NOMO-1 (cell line): ENCODE measurements at regions not wholly inside any gene's neighbourhood (a gene's known extent, or its start where the extent isn't known, plus 50 kb on each side); places are given as distances from the start of the nearest gene placed in this dataset.
"Not testable (repeated sequence)": the region's sequence is repeated elsewhere in the genome, so short reads cannot be mapped to it uniquely, and the experiment has no call there.

Source experiments
- DNase-seq, 2 experiments: peaks; one replicate each; lab custom pipeline; 2025; ENCODE audit not compliant: unreplicated experiment in 2 of 2; lab: John Stamatoyannopoulos, UW

DNA sequence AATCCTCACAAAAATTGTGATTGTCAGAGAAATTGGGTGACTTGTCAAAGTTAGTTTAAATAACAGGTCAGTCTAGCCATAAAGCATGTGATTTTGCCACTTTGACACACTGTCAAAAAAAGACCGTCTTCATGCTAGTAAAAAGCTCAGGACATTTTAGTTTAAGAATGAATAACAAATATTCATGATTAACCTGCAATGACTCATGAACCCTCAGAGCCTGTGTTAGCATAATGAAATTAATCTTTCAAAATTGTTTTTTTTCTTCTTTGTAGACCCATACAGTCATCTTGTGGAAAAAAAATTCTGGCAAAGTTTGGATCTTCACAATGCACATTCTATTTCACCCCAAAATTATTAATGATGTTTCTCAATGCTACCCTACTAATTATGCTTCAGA, 255.2 kb upstream of the POT1 start:
- no peak for DNase-seq

DNA sequence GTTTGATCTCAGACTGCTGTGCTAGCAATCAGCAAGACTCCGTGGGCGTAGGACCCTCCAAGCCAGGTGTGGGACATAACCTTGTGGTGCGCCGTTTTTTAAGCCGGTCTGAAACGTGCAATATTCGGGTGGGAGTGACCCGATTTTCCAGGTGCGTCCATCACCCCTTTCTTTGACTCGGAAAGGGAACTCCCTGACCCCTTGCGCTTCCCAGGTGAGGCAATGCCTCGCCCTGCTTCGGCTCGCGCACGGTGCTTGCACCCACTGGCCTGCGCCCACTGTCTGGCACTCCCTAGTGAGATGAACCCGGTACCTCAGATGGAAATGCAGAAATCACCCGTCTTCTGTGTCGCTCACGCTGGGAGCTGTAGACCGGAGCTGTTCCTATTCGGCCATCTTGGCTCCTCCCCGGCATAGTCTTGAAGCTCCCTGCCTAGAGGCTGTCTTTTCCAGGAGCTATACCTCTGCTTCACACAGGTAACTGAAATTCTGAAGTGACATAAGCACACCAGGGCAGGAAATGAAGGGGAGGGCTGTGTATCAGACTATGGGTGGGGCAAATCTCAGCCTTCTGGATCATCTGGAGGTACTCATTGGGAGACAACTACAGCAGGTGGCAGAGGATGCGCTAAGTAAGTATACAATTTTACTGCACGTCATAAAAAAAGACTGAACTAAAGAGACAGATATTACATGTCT, 252.1 kb upstream of the POT1 start:
- DNase-seq = not testable (repeated sequence)

DNA sequence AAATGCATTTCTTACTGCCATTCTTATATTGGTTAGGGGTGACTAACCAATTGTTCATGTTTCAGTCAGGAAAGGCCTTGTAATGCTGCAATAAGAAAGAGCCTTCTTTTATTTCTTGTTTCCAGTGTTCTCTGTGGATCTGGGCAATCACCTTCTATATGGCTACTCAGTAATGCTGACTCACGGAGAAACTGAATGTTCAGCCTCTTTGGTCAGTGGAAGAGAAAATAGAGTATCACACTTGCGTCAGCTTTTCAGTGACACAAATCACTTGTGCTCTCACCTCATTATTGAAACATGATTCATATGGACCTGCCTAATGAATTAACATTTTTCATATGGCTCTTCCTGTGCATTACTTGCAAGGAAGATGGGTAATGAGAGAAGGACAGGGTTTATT, 243.9 kb upstream of the POT1 start:
- no peak for DNase-seq

DNA sequence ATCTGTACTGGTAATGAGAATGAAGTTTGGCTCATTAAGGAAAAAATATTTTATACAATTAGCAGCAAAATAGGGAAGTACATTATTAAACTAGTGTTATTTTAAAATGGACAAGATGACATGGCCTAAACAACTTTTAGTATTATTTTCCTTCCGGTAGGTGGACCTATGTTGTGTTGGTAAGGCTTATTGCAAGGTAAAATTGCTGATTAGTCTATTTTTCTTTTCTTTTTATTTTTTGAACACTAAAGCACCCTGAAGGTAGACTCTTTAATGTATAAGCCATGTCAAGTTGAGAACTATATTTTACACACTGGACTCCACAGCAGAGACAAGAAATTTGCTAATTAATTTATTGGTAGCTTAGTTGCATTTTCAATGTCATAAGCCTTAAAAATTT, 239.5 kb upstream of the POT1 start:
- DNase-seq = no peak

DNA sequence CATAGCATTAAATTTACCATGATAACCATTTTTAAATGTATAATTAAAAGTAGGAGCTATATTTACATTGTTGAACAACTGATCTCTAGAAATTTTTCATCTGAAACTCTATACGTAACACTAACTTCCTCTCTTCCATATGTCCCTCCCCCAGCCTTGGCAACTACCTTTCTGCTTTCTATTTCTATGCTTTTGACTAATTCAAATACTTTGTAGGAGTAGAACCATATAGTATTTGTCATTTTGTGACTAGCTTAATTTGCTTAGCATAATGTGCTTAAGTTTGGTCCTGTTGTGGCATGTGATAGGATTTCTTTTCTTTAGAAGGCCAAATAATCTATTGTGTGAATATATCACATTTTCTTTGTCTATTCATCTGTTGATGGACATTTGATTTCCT, 225.3 kb upstream of the POT1 start:
- DNase-seq = no peak

DNA sequence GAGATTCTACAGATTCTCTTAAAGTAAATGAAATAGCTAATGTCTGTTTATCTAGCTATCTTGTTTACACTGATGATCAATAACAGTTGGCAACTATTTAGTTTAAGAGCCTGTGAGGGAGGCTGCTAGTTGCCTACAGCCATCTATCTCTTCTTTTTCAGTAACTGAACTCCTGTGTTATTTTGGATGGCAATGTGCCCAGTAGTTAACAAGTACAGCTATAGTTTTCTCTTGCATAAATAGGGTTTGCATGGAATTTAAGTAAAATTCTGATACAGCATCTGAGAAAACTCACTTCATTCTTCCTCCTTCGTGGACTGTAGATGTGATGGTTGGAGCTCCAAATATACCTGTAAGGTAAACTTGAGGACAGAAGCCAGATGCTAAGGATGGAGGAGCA, 219.5 kb upstream of the POT1 start:
- DNase-seq = no peak

DNA sequence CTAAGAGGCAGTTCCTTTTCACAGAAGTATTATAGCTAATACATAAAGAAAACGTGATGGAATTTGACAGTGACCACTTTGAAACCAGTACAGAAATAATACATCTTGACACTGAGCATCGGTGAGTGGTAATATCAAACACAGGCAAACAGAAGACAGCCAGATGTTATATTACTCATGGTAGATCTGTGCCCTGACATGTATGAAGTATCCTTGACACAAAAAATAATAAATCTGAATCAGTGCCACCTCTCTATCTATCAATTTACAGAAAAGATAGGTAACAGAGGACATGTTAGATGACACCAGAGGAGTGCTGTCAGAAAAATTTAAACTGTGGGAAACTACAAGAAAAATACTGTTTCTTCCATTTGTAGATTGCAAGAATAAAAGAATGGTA, 217.4 kb upstream of the POT1 start:
- no peak for DNase-seq

DNA sequence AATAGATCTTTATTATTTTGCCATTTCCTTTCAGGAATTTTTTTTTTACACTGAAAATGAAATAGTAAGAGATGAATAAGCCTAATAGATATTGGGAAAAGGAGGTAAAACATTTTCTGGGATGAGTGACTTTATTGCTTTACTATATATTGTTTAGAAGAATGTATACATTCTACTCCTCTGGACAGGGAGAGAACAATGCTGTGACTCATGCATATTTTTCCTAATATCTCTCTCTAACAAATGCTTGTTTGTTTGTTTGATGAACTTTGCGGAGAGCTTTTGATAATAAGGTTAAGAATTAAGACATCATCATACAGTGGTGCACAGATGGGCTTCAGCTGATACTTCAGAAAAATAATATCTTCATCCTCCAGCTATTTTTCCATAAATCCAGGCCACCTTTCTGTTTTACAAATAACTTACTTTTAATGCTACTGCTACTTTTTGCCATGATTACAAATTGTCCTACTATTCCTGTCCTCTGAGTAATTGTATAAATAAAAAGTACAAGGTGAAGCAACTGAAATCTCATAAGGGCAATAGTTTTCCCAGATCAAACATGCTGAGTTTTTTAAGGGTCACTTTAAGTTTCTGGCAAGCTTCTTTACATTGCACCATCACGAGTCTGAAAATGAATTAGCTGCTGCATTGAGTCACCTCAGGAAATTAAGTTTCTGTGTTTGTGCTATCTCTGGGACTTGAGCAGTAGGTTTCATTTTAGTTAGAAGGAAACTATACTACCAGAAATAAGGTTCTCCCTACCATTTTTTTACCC, 207.3 kb upstream of the POT1 start:
- no peak for DNase-seq

DNA sequence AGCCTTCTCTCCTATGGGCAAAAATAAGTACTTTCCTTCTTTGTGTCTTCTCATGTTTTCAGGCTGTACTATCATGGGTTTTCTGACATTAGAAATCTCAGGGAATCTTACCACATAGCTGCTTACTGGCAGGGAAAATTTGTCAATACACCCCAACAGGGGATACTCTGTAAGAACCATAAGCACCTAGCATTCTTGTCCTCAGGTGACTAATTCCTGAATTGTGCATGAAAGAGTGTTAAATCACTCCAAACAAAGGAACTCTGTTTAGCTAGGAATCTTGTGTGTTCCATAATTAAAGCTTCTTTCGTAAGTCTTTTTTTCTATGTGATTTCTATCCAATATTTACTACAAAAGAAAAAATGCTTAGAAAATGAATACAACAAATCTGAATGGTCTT, 206.7 kb upstream of the POT1 start:
- no peak for DNase-seq

DNA sequence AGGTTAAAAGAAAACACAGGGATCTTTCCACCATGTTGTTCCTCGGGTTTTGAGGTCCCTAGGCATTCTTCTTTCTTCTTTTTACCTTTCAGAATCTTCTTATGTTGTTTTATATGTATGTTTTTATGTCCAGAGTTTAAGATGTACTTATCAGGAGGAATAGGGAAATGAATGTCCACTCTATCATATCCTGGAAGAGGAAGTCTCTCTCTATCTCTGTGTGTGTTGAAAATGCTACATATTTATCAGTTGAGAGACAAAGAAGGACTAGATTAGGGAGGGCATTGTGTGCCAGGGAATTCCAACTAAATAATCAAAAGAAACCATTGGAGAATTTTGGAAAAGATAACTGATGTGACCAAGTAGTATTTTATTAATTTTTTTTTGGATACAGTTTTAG, 200.5 kb upstream of the POT1 start:
- no peak for DNase-seq

DNA sequence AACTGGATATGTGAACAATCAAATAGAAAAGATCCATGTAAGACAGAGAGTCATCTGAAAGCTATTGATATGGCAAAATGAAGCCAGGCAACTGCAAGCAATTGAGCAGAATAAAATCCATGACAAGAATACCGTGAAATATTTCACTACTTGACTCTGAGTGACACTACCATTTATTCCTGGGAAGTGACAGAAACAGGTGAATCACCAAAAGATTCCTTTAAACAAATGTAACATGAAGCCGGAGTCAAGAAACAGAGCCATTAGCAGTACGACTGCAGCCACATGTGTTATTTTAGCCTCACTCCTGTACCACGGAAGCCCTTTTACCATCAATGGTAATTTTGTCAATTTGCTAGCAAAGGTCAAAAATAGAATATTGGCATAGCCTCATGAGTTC, 197.7 kb upstream of the POT1 start:
- no peak for DNase-seq

DNA sequence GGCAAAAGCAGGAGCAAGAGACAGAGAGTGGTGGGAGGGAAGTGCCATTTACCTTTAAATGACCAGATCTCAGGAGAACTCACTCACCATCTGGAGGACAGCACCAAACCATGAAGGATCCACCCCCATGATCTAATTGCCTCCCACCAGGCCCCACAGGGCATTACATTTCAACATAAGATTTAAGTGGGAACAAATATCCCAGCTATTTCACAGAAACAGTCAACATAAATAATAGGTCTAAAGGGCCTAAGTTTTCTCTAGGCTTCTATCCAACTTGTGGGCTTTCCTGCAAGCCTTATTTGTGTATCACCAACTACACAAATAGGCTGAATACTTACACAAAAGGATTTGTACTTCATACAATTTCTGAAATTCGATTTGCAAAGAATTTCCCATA, 196.8 kb upstream of the POT1 start:
- no peak for DNase-seq

DNA sequence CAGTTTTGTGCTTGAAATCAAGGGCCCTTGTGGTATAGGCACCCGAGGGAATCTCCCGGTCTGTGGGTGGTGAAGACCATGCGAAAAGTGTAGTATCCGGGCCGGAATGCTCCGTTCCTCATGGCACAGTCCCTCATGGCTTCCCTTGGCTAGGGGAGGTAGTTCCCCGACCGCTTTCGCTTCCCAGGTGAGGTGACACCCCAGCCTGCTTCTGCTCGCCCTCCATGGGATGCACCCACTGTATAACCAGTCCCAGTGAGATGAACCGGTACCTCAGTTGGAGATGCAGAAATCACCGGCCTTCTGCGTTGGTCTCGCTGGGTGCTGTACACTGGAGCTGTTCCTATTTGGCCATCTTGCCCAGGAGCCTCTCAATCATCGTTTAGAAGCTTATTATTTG, 195.7 kb upstream of the POT1 start:
- no peak for DNase-seq

DNA sequence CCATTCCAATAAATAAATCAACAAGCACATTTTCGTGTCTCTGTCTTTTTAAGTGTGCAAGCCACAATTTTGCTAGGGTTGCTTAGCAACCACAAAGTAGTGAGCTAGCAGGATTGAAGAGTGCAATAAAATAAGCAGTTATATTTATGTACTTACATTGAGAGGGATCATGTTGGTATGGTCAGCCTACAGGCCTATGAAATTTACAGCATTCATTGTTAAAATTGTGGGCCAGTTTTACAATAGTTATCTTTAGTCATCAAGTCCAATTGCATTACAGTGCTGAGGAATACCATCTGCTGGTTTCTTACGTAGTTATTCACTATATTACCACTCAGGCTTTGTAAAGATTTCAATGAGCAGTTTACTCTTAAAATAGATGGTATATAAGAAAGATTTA, 192.5 kb upstream of the POT1 start:
- DNase-seq = no peak

DNA sequence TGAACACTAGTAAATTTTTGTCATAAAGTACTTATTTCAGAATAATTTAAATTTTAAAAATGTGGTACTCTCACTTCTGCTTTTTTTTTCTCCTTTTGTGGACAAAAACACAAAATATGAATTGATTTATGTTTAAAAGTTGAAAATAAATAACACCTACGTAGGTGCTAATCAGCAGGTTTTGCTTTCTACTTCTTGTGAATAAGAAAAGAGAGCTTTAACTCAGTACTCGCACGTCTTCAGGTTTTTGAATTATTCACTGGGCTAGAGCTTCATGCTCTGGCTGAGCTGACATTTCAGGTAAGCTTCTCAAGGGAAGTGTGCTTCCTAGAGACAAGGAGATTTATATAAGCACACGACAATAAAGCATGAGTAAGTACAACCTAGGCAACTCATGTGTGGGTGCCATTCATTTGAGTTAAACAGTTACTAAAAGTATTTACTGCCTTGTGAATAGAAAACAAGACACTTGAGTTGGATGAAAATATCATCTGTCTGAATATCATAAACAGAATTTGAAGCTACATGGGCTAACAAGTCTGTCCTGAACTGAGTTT, 190.0 kb upstream of the POT1 start:
- no peak for DNase-seq

DNA sequence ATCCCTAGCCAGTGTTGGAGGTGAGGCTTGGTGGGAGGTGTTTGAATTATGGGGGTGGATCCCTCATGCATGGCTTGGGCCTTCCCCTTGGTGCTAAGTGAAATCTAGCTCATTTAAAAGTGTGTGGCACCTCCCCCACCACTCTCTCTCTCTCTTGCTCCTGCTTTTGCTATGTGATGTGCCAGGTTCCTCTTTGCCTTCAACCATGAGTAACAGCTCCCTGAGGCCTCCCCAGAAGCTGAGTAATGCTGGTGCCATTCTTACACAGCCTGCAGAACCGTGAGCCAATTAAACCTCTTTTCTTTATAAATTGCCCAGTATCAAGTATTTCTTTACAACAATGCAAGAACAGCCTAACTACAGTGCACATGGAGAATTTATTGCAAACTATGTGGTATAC, 188.8 kb upstream of the POT1 start:
- DNase-seq = no peak

DNA sequence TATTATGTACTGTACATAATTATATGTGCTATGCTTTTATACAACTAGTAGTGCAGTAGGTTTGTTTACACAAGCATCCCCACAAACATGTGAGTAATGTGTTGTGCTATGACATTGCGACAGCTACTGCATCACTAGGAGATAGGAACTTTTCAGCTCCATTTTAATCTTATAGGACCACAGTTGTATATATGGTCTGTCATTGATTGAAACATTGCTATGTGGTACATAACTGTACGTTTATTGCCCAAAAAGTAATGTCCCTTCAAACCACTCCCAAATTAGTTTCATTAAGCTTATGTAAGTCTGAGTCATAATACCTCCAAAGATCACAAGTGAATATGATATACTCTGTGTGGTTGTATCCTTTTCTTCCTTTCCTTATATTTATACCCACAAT, 183.2 kb upstream of the POT1 start:
- DNase-seq = no peak

DNA sequence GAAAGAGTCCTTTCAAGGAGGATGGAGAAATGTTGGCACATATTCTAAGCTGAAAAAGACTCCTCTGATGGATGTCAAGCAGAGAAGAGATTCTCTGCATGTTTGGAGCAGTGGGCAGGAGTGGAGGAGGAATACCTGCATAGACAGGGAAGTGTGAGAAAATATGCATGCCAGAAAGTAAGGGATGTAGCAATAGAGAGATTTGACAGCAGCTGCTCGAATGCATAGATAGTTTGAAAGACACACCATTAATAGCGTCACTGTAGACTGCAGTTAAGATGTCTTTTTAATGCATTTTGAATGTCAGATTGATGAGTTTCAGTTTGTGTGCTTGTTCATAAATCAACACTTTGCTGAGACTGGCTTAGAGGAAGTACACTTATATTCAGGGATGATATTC, 169.9 kb upstream of the POT1 start:
- no peak for DNase-seq

DNA sequence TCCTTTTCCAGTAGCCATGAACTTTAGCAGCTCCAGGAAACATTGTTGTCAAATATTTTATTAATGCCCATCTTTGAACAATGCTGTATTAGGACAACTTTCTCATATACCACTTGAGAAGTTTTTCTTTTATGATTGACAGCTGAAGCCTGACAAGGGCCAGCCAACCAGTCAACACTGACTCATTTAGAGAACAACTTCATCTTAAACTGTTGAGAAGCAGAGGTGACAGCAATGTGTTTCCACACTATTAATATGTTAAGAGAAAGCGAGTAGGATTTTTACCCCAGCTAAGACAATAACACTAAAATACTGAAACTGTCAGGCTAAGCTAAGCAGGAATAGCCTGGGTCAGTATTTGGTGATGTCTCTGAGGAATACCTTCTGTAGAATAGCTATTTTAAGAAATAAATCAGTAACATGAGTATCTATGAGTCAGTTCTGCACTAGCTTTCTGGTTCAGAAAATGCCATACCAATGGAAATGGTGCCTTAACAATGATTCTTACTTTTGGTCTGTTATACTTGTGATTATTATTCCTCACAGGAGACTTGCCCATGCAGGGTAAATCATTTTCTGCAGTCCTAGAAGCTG, 168.8 kb upstream of the POT1 start:
- DNase-seq = no peak

DNA sequence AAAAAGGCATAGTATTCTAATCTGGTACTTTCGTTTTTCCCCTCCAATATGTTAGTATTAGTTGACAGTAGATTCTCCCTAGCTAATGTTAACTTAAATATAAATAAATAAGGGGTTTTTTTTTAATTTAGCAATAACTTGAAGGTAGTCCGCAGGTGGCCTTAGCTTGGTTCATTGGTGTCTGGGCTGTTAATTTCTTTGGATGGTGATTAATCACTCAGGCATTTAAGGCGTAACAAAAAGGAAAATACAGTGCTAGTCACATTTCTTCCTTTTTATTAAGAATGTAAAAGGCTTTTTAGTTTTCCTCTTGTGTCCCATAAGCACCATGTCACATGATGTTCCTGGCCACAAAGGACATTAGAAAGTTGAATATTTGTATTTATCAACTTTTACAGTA, 161.0 kb upstream of the POT1 start:
- DNase-seq = no peak

DNA sequence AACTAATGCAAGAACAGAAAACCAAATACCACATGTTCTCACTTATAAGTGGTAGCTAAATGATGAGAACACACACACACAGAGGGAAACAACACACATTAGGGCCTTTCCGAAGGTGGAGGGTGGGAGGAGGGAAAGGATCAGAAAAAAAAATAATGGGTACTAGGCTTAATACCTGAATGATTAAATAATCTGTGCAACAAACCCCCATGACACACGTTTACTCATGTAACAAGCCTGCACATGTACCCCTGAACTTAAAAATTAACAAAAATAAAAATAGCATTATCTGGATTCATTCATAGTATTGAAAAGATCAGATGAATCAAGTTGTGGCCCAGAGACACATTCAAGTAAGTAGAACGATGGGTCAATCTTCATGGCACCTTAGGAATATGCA, 159.5 kb upstream of the POT1 start:
- DNase-seq = no peak

DNA sequence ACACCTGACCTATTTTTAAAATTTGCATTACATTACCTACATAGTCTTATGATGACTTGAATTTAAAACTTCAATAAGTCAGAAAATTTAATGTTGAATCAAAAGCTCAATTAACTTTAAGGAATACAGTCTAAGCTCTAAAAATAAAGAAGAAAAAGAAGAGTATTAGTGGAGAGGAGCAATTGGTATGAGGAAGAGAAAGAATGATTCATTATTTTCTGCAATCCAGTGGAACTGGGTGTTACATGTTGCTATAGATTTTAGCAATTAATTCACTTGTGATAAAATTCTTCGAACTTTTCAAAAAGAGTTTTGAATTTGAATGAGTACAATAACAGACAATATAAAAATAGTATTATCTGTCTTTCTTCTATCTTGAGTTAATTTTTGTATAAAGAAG, 158.9 kb upstream of the POT1 start:
- no peak for DNase-seq
